ENCODE measurements at regions not wholly inside any gene's neighbourhood (a gene's known extent, or its start where the extent isn't known, plus 50 kb on each side); places are given as distances from the start of the nearest gene placed in this dataset.

DNA sequence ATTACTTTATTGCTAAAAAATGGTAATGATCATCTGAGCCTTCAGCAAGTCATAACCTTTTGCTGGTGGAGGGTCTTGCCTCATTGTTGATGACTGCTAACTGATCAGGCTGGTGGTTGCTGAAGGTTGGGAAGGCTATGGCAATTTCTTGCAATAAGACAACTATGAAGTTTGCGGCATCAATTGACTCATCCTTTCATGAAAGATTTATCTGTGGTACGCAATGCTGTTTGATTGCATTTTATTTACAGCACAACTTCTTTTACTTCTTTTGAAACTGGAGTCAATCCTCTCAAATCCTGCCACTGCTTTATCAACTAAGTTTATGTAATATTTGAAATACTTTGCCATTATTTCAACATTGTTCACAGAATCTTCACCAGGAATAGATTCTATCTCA lies 58.3 kb upstream of the ACO1 start:
- Histone ChIP-seq H4K20me1 (ENCODE audit: insufficient read depth, low read length, poor library complexity, severe bottlenecking) (no peaks in the 10 kb centered on the region), H3K4me3 (ENCODE audit: low read length, poor library complexity, severe bottlenecking) (no peak overlapping the region), H3K36me3 (ENCODE audit: insufficient read depth, low read length) (no peaks in the 10 kb centered on the region), H2AFZ (ENCODE audit: low read length) (no peak overlapping the region), H3K9ac (ENCODE audit: low read depth, low read length, poor library complexity, severe bottlenecking) (no peak overlapping the region), H3K9me2 (replicated peaks; ENCODE audit: low read depth, low read length) (no peaks in the 10 kb centered on the region), H3K79me2 (ENCODE audit: insufficient read depth, low read length) (no peaks in the 10 kb centered on the region), H3K4me2 (ENCODE audit: low read depth, low read length, poor library complexity, severe bottlenecking) (no peak overlapping the region), H3F3A (ENCODE audit: low read depth) (no peaks in the 10 kb centered on the region), H3K4me1 (ENCODE audit: insufficient read depth, low read length, poor library complexity, severe bottlenecking) (no peaks in the 10 kb centered on the region), H3K9me3 (ENCODE audit: insufficient read depth, low read depth, low read length) (no peaks in the 10 kb centered on the region), H3K27me3 (ENCODE audit: insufficient read depth, low read length, poor library complexity, severe bottlenecking) (no peaks in the 10 kb centered on the region)
- no peak for TF ChIP-seq EZH2phosphoT487 (IDR thresholded peaks at IDR 0.05; ENCODE audit: borderline replicate concordance)

DNA sequence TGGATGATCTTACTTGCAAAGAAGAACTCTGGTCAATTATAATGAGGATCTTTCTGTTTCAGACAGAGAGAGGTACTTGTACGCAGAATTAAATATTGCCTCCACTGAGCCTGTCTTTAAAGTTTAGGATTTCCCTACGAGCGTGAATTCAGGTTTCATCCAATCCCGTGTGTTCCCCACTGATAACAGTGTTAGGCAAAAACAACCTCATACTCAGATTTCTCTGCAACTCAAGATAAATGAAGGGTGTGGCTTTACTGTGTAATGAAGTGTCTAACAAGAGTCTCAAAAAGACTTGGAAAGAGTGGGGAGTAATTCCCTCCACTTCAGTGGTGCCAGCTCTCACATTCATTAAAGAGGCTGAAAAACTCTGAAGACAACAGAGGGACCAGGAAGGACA lies 53.2 kb upstream of the ACO1 start:
- H3K9ac ChIP-seq (ENCODE audit: low read depth, low read length, poor library complexity, severe bottlenecking): no peak overlapping the region
- H3K4me3 ChIP-seq (ENCODE audit: low read length, poor library complexity, severe bottlenecking): no peak overlapping the region
- H3K4me1 ChIP-seq (ENCODE audit: insufficient read depth, low read length, poor library complexity, severe bottlenecking): no peaks in the 10 kb centered on the region
- H3K27me3 ChIP-seq (ENCODE audit: insufficient read depth, low read length, poor library complexity, severe bottlenecking): no peaks in the 10 kb centered on the region
- no peaks in the 10 kb centered on the region for H3K36me3 ChIP-seq (ENCODE audit: insufficient read depth, low read length)
- H3K9me2 ChIP-seq (replicated peaks; ENCODE audit: low read depth, low read length): no peaks in the 10 kb centered on the region
- H3F3A ChIP-seq (ENCODE audit: low read depth): no peaks in the 10 kb centered on the region
- no peak overlapping the region for H3K4me2 ChIP-seq (ENCODE audit: low read depth, low read length, poor library complexity, severe bottlenecking)
- no peaks in the 10 kb centered on the region for H3K9me3 ChIP-seq (ENCODE audit: insufficient read depth, low read depth, low read length)
- H3K79me2 ChIP-seq (ENCODE audit: insufficient read depth, low read length): no peaks in the 10 kb centered on the region
- no peaks in the 10 kb centered on the region for H4K20me1 ChIP-seq (ENCODE audit: insufficient read depth, low read length, poor library complexity, severe bottlenecking)
- no peak overlapping the region for H2AFZ ChIP-seq (ENCODE audit: low read length)
- TF ChIP-seq, protein P1, sequence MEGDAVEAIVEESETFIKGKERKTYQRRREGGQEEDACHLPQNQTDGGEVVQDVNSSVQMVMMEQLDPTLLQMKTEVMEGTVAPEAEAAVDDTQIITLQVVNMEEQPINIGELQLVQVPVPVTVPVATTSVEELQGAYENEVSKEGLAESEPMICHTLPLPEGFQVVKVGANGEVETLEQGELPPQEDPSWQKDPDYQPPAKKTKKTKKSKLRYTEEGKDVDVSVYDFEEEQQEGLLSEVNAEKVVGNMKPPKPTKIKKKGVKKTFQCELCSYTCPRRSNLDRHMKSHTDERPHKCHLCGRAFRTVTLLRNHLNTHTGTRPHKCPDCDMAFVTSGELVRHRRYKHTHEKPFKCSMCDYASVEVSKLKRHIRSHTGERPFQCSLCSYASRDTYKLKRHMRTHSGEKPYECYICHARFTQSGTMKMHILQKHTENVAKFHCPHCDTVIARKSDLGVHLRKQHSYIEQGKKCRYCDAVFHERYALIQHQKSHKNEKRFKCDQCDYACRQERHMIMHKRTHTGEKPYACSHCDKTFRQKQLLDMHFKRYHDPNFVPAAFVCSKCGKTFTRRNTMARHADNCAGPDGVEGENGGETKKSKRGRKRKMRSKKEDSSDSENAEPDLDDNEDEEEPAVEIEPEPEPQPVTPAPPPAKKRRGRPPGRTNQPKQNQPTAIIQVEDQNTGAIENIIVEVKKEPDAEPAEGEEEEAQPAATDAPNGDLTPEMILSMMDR (conservative IDR thresholded peaks at IDR 0.05; ENCODE audit: low read length): no peak
- TF ChIP-seq EZH2phosphoT487 (IDR thresholded peaks at IDR 0.05; ENCODE audit: borderline replicate concordance): no peak

DNA sequence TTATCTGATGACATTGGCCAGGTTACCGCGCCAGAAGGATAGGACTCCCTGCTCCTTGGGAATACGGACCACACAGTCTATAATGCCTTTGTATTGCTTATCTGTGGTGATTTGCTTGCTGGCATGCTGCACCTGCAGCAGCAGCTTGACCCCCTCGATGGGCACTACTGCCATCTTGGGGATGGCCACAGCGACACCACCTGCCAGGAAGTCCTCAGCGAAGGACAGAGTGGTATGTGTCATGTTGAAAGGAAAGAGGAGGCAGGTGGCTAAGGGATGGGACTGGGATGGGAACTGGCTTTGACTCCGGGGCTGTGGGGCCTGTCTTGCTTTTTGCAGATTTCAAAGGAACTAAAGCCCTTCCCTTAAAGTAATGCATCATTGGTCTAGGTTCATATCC lies 50.3 kb upstream of the ACO1 start:
- no peaks in the 10 kb centered on the region for H3K9me2 ChIP-seq (replicated peaks; ENCODE audit: low read depth, low read length)
- H3K9me3 ChIP-seq (ENCODE audit: insufficient read depth, low read depth, low read length): no peaks in the 10 kb centered on the region
- H2AFZ ChIP-seq (ENCODE audit: low read length): no peak overlapping the region
- TF ChIP-seq, protein P1 (conservative IDR thresholded peaks at IDR 0.05; ENCODE audit: low read length): no peak
- TF ChIP-seq EZH2phosphoT487 (IDR thresholded peaks at IDR 0.05; ENCODE audit: borderline replicate concordance): no peak
- no peaks in the 10 kb centered on the region for H3K36me3 ChIP-seq (ENCODE audit: insufficient read depth, low read length)
- no peaks in the 10 kb centered on the region for H3F3A ChIP-seq (ENCODE audit: low read depth)
- H3K4me2 ChIP-seq (ENCODE audit: low read depth, low read length, poor library complexity, severe bottlenecking): no peak overlapping the region
- no peak overlapping the region for H3K9ac ChIP-seq (ENCODE audit: low read depth, low read length, poor library complexity, severe bottlenecking)
- H4K20me1 ChIP-seq (ENCODE audit: insufficient read depth, low read length, poor library complexity, severe bottlenecking): no peaks in the 10 kb centered on the region
- no peaks in the 10 kb centered on the region for H3K27me3 ChIP-seq (ENCODE audit: insufficient read depth, low read length, poor library complexity, severe bottlenecking)
- H3K79me2 ChIP-seq (ENCODE audit: insufficient read depth, low read length): no peaks in the 10 kb centered on the region
- H3K4me1 ChIP-seq (ENCODE audit: insufficient read depth, low read length, poor library complexity, severe bottlenecking): no peaks in the 10 kb centered on the region
- H3K4me3 ChIP-seq (ENCODE audit: low read length, poor library complexity, severe bottlenecking): no peak overlapping the region

Data from Loucy (cell line).